GM23248 (cell line): ENCODE measurements at regions not wholly inside any gene's neighbourhood (a gene's known extent, or its start where the extent isn't known, plus 50 kb on each side); places are given as distances from the start of the nearest gene placed in this dataset.

ENCODE experiments used
- EZH2 ChIP-seq: fragments of 200-600 bp; sonication (generic); IDR thresholded peaks from 2 replicates; pipeline ENCODE4 v1.6.1; 2018; ENCODE audit warnings: antibody characterized with exemption, mild to moderate bottlenecking; ENCODE audit not compliant: insufficient read depth, poor library complexity, severe bottlenecking
- EZH2phosphoT487 ChIP-seq: fragments of 200-600 bp; sonication (generic); IDR thresholded peaks from 2 replicates; pipeline ENCODE4 v1.6.1; 2018; ENCODE audit warnings: antibody characterized with exemption, moderate library complexity, mild to moderate bottlenecking, low read depth; ENCODE audit not compliant: insufficient read depth

DNA sequence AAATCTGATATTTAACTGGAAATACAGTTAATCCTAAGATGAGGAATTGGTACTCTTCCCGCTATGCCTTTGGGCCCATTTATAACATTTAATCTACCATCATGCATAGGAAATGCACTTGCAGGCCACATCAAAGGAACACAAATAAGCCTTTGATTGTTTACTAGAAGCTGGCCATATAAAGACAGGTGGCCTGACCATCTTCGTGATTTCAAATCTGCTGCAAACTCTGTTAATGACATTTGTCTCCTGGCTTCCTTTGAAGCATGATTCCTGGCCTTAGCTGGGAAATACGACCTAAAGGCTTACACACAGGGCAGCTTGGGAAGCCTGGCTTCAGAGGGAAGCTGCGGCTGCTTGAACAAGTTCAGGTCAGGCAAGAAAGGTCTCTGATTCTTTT is 552.1 kb downstream of the CDH26 start:
- no peak for TF ChIP-seq EZH2phosphoT487
- TF ChIP-seq EZH2, result no peak
